Keratinocyte (primary cell): ENCODE measurements at regions not wholly inside any gene's neighbourhood (a gene's known extent, or its start where the extent isn't known, plus 50 kb on each side); places are given as distances from the start of the nearest gene placed in this dataset.

ENCODE experiments used
- CTCF ChIP-seq, 3 experiments: IDR thresholded peaks in 1 of 3; conservative IDR thresholded peaks in 1 of 3; optimal IDR thresholded peaks in 1 of 3; 2 replicates in 2 of 3; 3 replicates in 1 of 3; pipeline versions ENCODE3 to v1.5.1; 2011; ENCODE audit warnings: low read length in 3 of 3, mild to moderate bottlenecking in 3 of 3, moderate library complexity in 2 of 3, control low read depth in 1 of 3, inconsistent platforms in 1 of 3; ENCODE audit not compliant: insufficient read depth in 2 of 3; ENCODE audit errors: extremely low read depth in 1 of 3
- EZH2 ChIP-seq: IDR thresholded peaks from one replicate; pipeline ENCODE4 v1.6.1; 2012; ENCODE audit warnings: inconsistent platforms, mild to moderate bottlenecking, low read length, moderate library complexity

GRCh38 chr17:69716556-69716955 lies 302.1 kb downstream of the MAP2K6 start:
- no peak for TF ChIP-seq CTCF (optimal IDR thresholded peaks at IDR 0.05 in 1 of 3, IDR thresholded peaks at IDR 0.05 in 1 of 3, conservative IDR thresholded peaks at IDR 0.05 in 1 of 3; ENCODE audit: extremely low read depth in 1 of 3, insufficient read depth in 2 of 3, low read length in 3 of 3)
- TF ChIP-seq EZH2 = no peak
